Stimulated activated naive CD4-positive, alpha-beta T cell treated with Interleukin-2 at 50 U/mL for 16 hours (primary cell): ENCODE measurements at regions not wholly inside any gene's neighbourhood (a gene's known extent, or its start where the extent isn't known, plus 50 kb on each side); places are given as distances from the start of the nearest gene placed in this dataset.

Source experiments
- DNase-seq: peaks from one replicate; lab custom pipeline; 2025; lab: John Stamatoyannopoulos, UW

DNA sequence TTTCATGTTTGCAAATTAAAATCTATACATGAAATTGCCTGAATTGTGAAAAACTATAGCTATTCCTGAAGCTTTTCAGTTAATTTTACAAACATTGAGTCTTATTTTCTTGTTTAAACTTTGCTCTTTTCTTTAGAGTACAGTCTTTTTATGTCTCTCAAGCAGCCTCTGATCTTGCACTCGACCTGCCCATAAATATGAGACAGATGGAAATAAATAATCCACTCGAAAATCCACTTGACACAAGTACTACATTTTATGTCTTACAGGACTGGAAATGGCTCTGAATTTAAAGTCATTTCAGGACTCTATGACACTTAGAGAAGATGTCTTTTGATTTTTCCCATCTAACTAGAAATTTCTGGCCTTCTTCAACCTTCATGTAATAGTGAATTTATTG, 283.8 kb downstream of the USP25 start:
- DNase-seq = no peak

DNA sequence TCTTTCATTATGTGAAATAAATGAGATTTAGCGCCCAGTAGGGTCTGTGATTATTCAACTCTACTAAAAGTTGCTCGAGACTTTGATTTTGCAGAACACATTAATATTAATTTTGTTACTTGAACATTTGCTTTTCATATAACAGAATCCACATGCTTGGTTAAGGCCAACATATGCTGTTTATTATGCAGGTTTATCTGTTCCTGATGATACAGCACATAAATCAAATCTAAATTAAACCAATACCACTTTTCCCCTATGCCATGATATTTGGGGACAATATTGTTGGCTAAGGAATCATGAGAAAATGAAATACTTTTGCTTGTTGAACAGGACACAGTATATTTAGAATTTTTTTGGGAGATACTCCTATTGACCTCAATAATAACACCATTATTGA, 291.1 kb downstream of the USP25 start:
- DNase-seq = no peak

DNA sequence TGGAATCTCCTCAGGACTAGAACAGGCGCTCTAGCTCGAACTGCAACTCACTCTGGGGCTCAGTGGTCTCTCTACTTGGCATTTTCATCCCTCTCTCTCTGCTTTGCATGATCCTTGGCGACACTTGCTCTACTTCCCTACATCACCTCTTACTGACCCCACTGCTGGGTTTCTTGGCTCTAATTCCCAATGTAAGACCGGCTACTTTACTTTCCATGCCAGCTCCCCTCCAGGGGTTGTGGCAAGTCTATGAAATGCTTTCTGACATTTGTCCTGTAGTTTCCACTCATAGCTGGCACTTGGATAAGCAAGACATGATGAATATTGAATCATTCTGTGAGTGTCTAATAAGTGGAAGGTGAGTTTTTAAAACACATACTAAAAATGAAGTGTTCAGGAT, 292.3 kb downstream of the USP25 start:
- DNase-seq = no peak

DNA sequence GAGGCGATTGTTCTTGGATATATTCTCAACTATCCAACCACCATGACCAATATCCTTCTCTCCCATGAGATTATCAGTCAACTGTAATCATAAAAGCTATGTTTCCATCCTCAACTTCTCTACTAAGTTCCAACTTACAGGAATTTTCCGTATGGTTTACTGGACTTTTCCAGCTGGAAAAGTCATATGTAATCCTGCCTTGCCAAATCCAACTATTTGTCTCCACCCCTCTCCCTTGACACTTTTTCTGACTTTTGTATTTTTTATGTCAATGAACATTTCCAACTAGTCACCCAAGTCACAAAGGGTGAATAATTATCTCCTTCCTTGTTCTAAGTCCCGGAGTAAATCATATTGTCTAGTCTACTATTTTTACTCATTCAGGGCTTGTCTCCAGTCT, 293.1 kb downstream of the USP25 start:
- no peak for DNase-seq

DNA sequence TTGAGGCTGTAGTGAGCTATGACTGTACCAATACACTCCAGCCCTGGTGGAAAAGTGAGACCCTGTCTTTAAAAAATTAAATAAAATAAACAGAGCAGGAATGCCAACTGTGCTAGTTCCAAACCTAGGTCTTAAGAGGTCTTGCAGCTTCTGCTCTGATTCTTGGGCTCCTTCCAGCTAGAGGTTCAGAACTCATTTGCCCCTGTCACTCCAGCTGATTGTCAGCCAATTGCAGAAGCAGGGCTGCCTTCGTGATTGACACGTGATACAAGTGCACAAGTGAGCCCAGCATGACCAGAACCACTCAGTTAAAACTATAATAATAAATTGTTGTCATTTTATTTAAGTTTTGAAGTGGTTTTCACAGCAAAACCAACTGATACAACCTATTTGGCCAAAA, 298.4 kb downstream of the USP25 start:
- no peak for DNase-seq

DNA sequence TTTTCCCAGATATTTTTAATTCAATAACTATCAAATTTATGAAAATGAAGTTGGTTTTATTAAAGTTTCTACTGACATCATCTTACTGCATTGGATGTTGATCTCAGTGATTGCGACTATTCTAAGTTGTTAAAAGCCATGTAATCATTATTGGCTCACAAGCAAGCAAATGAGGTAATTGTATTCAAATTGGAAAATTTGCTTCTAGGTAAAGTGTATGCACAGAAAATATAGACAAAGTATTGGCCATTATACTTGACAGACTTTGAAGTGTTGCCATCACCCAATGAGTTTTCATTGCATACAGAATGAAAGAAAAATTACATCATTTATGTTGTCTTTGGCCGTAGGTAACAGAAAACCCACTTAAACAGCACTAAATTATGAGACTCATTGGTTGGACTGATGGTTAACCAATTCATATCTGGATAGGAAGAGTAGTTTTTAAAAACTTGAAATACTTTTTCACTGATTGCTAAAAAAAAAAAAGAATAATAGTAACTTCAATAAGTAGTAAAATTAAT, 299.2 kb downstream of the USP25 start:
- no peak for DNase-seq

DNA sequence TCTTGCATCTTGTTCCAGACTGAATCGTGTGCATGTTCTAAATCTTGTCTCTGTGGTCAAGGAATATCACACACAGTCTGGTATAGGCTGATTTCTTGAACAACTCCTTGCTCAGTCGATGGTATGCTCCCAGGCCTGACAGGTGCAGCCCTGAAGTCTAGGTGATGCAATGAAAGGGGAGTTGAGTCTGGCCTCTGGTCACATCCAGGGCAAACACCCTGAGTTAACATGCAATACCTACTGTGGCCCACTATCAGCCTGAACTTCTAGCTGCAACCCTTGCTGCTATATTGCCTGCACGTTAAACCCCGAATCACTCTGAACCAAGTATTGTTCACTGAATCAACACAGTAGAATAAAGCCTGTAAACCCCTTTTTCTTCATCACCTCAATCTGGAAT, 303.4 kb downstream of the USP25 start:
- no peak for DNase-seq

DNA sequence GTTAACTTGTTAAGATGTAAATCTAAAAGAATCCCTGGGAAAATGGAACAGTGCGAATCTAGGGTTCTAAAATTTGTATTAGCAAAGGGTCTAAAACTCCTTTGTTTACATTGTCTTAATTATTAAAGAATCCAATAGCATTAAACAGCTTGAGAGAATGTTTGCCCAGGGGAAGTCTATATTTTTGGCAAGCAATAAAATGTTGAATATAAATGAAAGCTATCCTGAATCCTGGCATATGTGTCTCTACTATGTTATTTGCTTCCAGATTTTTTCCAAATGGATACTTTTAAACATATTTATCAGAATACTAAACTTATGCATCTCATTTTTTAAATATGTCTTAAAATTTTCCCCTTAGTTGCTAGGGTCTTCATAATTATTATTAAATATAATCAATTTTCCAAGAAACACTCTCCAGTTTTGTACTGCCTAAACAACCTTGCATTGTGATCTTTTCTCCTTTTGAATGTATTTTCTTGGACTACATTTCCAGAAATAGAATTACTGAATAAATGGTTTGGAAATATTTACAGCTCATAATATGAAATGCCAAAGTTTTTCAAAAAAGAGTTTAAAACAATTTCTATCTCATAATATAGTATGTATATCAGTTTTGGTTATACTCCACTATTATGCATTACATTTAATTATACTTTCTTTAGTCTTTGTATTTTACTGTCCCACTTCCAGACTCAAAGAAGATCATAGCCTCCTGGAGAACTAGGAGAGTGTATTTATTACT, 304.8 kb downstream of the USP25 start:
- no peak for DNase-seq

DNA sequence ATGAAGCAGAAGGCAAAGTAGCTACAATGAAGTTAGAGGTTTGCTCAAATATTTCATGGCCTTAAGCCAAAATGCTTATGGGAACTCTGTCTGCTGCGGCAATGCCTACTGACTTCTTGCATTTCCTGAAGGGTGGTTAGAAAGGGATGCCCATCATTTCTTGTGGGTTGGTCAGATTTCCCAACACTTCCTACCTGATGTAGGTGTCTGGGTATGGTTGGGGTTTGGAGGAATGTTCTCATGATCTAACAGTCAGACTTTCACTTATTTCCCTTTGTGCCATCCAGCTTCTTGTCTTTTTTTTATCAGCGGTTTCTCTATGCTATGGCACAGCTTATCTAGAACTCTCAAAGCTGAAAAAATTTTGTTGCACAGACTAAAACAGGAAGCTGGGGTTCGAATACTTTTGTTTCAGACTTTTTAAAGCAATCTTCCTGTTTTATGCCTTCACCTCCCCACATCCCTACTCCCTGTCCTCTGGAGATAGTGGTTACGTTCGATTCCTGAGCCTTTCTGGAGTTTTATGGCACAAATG, 307.7 kb downstream of the USP25 start:
- no peak for DNase-seq

DNA sequence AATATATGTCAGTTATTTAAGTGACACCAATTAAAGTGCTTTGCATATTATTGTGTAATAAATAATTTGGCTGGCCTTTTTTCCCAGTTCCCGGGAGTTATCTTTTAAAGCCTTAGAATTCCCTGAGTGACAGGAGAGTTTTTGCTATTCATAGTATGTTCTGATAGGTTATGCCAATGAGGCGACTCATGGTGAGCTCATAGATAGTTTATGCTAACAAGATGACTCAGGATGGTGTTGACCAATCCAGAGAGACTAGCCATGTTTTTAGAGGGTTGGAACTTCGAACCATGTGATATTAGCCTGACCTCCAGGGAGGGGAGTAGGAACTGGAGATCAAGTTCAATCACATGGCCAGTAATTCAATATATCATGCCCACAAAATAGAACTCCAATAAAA, 310.8 kb downstream of the USP25 start:
- DNase-seq = no peak

DNA sequence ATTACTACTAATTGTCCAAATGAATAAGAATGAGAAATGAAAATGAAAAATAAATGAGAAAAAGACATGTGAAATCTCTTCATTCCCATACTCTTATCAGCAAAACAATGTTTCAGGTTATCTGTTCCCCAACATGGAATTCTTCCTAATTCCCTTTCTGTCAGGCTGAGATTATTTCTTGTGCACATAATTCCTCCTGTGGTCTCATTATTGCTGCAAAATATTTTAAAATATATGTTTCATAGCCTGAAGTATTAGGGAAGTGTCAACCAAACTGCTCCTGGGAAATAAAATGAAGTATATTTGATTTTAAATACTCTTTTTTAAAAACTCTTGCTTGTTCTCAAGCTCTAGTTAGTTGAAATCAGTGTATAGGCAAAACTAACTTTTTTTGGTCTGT, 314.9 kb downstream of the USP25 start:
- no peak for DNase-seq

DNA sequence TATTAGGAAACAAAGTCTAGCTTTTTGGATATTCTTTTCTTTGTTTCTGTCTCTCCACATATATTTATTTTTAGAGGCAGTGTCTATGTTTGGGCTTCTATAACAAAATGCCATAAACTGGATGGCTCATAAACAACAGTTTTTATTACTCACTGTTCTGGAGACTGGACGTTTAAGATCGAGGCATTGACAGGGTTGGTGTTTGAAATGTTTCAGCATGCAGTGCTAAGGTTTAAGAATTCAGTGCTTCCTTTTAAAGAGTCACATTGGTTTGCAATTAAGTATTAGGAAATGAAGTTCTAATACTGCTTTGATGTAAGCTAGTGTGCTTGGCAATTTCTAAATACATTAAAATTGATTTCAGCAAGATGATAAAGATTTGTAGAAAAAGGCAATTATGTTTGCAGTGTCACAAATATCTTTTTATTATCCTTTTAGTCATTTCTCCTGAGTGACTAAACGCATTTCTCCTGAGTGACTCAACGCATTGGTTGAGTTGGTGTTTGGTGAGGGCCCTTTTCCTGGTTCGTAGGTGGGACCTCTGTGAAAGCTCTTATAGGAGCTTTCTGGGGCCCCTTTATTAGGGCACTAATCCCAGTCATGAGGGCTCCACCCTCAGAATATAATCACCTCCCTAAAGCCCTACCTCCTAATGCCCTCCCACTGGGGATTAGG, 317.0 kb downstream of the USP25 start:
- no peak for DNase-seq

DNA sequence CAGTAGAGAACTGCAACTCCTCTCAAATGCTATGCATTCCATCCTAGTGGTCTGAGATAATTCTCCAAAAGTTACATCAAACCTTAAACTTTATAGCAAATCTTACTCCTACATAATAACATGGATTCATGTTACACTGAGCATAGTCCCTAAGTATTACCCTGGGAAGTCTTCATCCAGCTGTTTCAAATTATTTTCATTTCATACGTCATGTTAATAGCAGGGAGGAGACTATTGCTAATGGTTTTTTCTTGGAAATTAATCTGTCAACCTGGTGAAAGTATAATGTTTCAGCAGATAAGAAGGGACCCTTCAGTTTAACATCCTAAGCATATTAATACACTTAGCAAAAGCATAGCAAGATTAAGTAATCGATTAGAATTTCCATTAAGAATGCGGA, 318.1 kb downstream of the USP25 start:
- no peak for DNase-seq

DNA sequence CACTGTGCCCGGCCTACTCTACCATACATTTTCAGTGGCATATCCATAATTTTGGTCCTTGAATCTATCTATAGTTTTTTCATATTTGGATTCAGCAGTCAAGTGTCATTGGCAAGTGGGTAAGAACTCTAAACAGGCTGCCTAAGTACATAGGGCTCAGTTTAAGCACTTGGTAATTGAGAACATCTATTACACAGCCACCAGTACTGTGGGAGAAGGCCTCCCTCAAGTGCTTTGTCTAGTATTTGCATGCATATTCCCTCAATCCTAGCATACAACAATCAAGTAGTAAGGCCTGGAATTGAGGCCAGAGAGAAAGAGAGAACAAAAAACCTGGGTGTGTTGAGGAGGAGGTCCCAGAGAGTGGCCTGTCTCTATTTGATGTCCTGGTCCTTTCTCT, 325.2 kb downstream of the USP25 start:
- no peak for DNase-seq

DNA sequence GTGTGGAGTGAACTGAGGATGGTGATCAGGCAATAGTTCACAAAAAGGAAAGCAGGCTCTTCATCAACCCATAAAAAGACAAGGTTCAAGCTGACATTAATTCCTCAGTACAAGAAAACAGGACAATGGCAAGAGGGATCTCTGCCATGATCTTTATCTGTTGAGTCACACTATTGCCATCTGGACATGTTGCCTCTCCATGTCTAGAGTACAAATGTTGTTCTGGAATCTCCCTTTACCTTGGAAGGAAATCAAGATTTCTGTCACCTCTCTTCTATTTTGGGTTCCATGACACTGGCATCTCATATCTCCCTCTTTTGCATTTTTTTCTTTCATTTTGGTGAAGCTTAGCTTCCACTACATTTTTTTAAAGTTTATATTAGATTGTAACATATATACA, 329.1 kb downstream of the USP25 start:
- no peak for DNase-seq

DNA sequence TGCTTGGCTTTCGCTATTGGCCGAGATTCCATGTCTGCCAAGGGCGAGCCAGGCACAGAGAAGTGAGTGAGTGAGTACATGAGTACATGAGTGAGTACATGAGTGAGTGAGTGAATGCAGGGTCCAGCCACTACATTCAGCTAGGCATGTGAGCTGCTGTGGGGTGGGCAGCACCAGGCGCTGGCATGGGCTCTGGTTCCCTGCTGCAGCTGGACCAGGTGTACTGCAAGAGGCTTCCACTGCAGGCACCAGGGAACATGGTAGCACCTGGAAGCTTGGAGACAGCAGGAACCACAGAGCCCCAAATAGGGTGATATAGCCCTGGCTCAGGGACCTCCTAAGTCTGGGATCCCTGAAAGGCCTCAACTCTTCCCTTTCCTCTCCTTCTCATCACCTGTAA, 330.2 kb downstream of the USP25 start:
- DNase-seq = no peak

DNA sequence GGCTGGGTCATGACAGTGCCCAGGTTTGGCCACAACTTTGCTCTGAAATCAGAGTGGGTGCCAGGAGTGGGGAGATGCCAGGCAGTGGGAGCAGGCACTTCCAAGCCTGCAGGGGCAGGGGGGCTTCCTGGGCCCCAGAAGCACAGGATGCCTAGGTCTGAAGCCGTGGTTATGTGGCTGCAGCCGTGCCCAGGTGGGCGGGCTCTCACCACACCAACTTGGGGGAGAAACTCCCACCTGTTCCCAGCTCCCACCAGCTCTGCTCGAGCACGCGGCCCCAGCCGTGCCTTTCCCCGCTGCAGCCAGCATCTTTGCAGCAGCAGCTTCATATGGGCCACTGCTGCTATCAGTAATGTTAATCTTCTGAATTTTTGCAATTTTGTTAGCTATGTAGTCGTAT, 331.4 kb downstream of the USP25 start:
- no peak for DNase-seq

DNA sequence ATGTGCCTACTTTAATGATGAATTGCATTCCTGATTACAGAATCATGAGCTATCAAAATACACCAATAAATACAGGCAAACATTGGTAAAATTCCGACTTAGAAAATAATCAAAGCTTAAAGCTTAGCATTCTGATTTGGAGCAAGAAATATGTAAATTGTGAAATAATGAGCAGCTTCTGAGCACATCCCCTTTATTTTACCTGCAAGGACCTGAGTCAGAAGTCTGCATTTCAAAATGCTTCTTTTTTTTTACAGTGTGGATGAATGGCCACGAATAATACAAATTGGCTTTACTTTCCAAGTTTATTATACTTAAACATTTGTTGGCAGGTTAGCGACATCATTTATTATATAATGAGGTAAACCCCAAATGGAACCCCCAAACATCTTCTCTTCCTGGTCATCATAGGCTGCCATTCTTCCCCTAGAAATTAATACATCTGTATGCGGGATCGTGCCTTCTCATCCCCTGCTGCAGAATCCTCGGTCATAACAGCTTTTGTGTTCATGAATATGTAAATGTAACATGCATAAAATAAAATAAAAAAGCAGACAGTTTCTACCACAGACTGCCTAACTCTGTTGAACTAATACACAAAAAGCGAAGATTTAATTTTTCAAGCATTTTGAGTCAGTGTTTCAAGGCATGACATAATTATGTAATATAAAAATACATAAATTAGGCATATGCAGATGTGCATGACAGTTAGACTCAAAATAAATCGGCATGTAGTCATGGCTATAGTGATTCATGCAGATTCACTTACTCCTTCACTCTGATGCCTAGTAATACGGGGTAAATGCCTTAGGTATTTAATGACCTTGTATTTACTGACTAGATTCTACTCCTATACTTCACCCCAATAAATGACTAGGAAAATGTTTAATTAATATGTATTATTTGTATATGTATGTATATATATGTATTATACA, 339.7 kb downstream of the USP25 start:
- no peak for DNase-seq

DNA sequence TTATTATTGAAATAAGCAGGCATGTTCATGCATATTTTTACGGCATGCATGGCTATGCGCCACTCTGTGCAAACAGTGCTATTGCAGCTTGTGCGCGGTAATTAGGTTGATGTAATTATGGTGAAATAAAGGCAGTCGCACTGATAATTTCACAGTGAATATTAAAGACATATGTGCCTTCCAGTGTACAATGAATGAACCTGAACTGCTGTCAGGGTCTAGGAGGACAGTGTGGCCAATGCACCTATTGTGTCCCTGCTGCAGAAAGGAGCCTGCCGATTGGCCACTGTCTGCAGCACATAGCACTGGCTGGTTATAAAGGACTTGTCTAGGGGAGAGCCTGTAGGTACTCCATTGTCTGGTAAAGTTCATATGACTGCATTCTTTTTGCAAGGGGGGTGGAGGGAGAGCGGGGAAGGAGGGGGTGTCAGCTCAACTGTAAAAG, 340.4 kb downstream of the USP25 start:
- DNase-seq = no peak

DNA sequence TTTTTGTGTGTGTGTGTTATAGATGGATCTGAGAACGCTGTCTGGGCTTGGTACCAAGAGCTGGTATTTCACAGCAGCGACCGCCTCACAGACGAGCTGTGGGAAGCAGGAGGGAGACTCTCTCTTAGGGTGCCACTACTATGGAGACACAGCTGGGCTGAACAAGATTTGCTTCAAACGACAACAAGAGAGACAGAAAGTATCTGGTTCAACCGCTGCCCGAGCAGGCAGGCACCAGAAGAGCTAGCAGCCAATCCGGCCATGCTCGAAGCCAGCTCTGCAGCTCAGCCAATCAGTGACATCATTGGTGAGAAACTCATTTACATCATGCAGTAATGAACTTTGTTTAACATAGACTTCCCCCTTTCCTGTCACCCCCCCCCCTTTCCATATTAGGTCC, 341.3 kb downstream of the USP25 start:
- no peak for DNase-seq

DNA sequence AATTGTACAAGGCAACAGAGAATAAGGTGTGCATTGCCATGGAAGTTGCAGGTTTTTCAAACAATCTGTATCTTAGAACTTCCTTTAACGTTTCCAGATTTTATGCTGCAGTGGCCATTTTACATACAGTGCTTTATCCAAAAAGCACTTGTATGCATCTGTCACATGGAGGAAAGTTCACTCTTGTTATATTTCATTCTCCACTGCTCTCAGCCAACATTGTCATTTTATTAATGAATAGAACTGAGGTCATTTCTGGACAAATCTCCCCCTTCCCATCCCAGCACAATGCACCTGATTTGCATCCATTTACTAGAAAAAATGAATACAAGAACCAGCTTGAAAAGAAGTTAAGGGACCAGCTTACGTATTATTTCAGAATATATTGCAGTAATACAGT, 342.0 kb downstream of the USP25 start:
- no peak for DNase-seq

DNA sequence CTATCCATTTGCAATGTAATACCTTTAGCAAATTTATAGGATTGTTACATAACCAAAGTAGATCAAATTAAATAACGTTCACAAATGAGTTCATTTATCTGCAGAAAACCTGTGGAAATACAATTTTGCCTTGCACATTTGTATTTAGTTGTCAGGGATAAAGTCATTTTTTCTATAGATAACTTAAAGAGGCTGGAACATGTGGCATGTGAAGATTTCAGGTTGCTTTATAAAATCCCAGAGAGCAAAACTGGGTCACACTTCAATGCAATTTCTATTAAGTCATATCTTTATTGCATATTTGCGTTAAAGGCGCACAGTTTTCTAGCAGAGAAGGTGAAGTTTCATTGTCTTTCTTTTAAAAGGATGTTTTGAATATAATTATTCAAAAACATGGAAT, 342.4 kb downstream of the USP25 start:
- DNase-seq = no peak
